Small intestine (tissue), 7 donors: ENCODE measurements at regions not wholly inside any gene's neighbourhood (a gene's known extent, or its start where the extent isn't known, plus 50 kb on each side); places are given as distances from the start of the nearest gene placed in this dataset.
"Not testable (repeated sequence)": the region's sequence is repeated elsewhere in the genome, so short reads cannot be mapped to it uniquely, and the experiment has no call there.

Source experiments
- DNase-seq, 2 donors: peaks; one replicate each; pipeline versions ENCODE4 v3.0.0 to v3.0.0-alpha.2; 2013
- FAIRE-seq: peaks from 2 replicates; lab custom pipeline; 2012; peaks lifted over from hg19 to GRCh38; lab: Jason Lieb, UNC
- H3K27ac ChIP-seq, 3 donors: one replicate each; pipeline ENCODE4 v1.5.1; 2013; ENCODE audit warnings: low read length in 2 of 3, mild to moderate bottlenecking in 2 of 3, control low read depth in 1 of 3, inconsistent platforms in 1 of 3, low read depth in 1 of 3, moderate library complexity in 1 of 3
- H3K27me3 ChIP-seq, 3 donors: one replicate each; pipeline ENCODE4 v1.6.1; 2013; ENCODE audit warnings: low read length in 3 of 3, inconsistent platforms in 1 of 3; ENCODE audit not compliant: control insufficient read depth in 3 of 3, insufficient read depth in 3 of 3
- H3K36me3 ChIP-seq, 3 donors: one replicate each; pipeline ENCODE4 v1.6.1; 2013; ENCODE audit warnings: low read length in 3 of 3, inconsistent platforms in 1 of 3, low read depth in 1 of 3, mild to moderate bottlenecking in 1 of 3, moderate library complexity in 1 of 3; ENCODE audit not compliant: control insufficient read depth in 3 of 3, insufficient read depth in 2 of 3
- H3K4me1 ChIP-seq, 3 donors: one replicate each; pipeline ENCODE4 v1.6.1; 2013; ENCODE audit warnings: low read length in 2 of 3, inconsistent platforms in 1 of 3, low read depth in 1 of 3, mild to moderate bottlenecking in 1 of 3, moderate library complexity in 1 of 3; ENCODE audit not compliant: control insufficient read depth in 3 of 3, insufficient read depth in 2 of 3
- H3K4me3 ChIP-seq, 3 donors: one replicate each; pipeline ENCODE4 v1.5.1; 2013; ENCODE audit warnings: low read length in 3 of 3, control low read depth in 1 of 3, inconsistent platforms in 1 of 3, low read depth in 1 of 3, mild to moderate bottlenecking in 1 of 3, moderate library complexity in 1 of 3
- H3K9me3 ChIP-seq, 2 donors: one replicate each; pipeline ENCODE4 v1.6.1; 2013; ENCODE audit warnings: low read depth in 1 of 2, low read length in 1 of 2; ENCODE audit not compliant: control insufficient read depth in 2 of 2, insufficient read depth in 1 of 2
- WGBS, 3 donors: extraction: QIAGEN DNeasy Blood & Tissue Kit; methylation state at CpG; one replicate each; pipeline ENCODE4 v1.1.7; 2013; 5-methylcytosine and 5-hydroxymethylcytosine counted together
- donor health status: healthy with polysubstance abuse.
- donor health status: control.
- donor health status: control.
- donor health status: Bipolar disorder and iron deficiency.
- donor health status: healthy.

DNA sequence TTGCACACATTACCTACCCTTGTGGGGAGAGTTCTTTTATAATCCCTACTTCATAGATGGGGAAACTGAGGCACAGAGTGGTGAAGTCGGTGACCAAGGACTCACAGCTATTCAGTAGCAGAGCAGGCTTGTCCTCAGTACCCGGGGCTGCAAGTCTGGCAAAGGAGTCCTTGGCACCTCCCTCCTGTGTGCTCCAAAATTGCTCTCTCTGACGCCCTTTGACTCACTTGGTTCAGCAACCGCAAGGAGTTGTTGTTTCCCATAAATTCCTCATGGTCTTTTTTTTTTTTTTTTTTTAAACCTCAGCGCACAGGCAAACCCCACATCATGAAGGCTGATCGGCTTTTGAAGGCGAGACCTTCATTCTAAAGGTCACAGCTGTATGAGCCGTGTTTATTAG, 143.2 kb downstream of the CEBPB start:
- WGBS, 3 donors = 10 to 45% (median 40%) methylated on average over 8 of the region's 8 CpGs
- Histone ChIP-seq H3K9me3 (no peaks in the 10 kb centered on the region), H3K4me3 (no peak overlapping the region), H3K27ac (peak overlapping the region in 1 of 3 donors; percentile 48), H3K27me3 (no peaks in the 10 kb centered on the region), H3K36me3 (no peaks in the 10 kb centered on the region), H3K4me1 (peaks cover 0 to 31% (median 0%) of the 10 kb centered on the region in 3 donors)
- DNase-seq (peak in 1 of 2 donors; percentile 46), FAIRE-seq (no peak)

DNA sequence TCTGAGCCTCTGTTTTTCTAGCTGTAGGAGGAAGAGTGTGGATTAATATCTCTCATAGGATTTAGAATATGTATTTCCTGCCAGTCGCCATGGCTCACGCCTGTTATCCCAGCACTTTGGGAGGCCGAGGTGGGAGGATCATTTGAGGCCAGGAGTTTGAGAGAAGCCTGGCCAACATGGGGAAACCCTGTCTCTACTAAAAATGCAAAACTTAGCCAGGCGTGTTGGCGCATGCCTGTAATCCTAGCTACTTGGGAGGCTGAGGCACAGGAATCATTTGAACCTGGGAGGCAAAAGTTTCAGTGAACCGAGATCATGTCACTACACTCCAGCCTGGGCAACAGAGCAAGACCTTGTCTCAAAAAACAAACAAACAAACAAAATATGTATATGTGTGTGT, 143.9 kb downstream of the CEBPB start:
- WGBS, 3 donors = 76 to 82% (median 80%) methylated on average over 6 of the region's 6 CpGs
- Histone ChIP-seq H3K27ac (peak overlapping the region in 1 of 3 donors; percentile 32), H3K4me1 (peaks cover 0 to 35% (median 0%) of the 10 kb centered on the region in 3 donors)
- not testable (repeated sequence) for H3K9me3 ChIP-seq, H3K36me3 ChIP-seq, H3K4me3 ChIP-seq, DNase-seq, FAIRE-seq, H3K27me3 ChIP-seq

DNA sequence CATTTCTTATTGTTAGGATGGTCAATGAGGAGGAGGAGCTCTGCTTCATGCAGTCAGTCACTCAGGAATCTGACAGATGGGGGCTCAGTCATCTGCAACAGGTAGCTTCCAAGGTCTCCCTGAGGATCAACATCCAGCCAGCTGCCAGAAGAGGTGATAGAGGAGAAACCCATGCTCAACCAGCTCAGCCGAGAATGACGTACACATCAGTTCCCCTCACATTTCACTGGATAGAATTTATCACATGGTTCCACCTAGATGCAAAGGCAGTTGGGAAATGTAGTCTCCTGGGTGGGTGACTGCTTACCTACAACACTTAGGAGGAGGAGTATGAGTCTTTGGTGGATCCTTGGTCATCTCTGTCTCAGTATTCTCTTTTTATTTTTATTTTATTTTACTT, 144.5 kb downstream of the CEBPB start:
- Histone ChIP-seq H3K4me1 (peaks cover 0 to 35% (median 0%) of the 10 kb centered on the region in 3 donors), H3K4me3 (no peak overlapping the region), H3K9me3 (no peaks in the 10 kb centered on the region), H3K36me3 (no peaks in the 10 kb centered on the region), H3K27me3 (no peaks in the 10 kb centered on the region), H3K27ac (no peak overlapping the region)
- no peak for FAIRE-seq
- 8 to 20% (median 17%) methylated on average over 2 of the region's 2 CpGs for WGBS, 3 donors
- peak; percentile 71 to 80 for DNase-seq

DNA sequence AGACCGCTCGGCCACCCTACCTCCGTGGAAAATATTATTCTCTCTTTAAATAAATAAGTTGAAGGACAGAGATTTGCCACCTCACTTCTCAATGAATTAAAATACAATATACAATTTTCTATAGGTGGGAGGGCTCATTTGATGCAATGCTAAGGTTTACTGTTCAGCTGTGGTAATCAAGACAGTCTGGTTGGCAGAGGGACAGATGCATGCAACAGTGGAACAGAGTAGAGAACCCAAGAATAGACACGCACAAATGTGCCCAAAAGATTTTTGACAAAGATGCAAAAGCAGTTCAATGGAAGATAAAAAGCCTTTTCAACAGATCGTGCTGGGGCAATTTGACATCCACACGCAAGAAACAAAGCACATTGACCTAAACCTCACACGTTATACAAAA, 145.2 kb downstream of the CEBPB start:
- FAIRE-seq (no peak), DNase-seq (no peak)
- no peak overlapping the region for H3K4me3 ChIP-seq
- no peaks in the 10 kb centered on the region for H3K27me3 ChIP-seq
- no peaks in the 10 kb centered on the region for H3K9me3 ChIP-seq
- WGBS, 3 donors = 89 to 92% (median 92%) methylated on average over 7 of the region's 7 CpGs
- no peaks in the 10 kb centered on the region for H3K36me3 ChIP-seq
- no peak overlapping the region for H3K27ac ChIP-seq
- peaks cover 0 to 32% (median 0%) of the 10 kb centered on the region in 3 donors for H3K4me1 ChIP-seq

DNA sequence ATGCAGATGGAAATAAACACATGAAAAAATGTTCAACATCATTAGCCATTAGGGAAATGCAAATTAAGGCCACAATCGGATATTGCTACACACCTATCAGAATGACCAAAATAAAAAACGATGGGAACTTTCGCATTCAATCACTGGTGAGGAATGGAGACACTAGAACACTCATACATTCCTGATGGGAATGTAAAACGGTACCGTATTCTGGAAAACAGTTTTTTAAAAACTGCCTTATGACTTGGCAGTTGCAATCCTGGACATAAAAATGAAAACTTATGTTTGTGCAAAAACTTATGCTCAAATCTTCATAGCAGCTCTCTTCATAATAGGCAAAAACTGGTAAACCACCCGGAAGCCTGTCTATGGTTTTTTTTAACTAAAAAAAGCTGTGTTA, 146.0 kb downstream of the CEBPB start:
- no peak for FAIRE-seq

DNA sequence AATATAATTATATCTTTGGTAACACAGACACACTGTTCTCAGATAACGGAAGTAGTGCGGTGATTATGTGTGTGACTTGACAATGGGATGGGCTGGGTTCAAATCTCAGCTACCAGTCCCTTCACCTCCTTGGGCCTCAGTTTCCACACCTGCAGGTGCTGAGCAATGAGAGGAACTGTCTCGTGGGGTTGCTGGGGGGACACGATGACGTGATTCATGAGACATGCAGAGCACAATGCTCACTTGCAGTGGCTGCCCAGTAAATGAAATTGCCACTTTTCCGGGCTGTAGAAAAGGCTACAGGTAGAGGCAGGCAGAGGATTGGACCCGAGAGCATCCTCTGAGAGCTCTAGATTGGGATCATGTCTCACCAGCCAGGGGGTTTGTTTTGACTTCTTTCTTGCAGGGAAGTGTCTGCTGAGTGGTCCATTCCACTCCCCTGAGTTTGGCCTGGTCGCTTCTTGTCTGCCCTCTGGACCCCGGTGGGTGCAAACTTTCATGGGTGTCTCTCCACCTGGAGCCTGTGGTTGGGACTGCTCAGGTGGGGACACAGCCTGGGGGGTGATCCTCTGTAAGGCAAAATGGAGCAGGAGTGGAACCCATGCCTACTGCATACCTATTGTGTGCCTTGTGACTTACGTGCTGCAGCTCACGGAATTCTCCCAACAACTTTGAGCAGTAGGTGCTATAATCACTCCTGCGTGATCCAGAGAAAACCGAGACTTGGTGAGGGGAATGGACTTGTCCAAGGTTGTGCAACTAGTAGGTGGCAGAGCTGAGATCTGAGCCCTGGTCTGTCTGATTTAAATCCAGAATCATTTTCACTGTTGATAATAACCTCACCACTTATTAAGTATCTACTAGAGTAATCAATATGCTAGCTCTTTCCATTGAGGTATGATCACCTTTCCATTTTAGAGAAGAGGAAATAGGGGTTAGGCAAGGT, 147.2 kb downstream of the CEBPB start:
- no peaks in the 10 kb centered on the region for H3K27me3 ChIP-seq
- no peaks in the 10 kb centered on the region for H3K9me3 ChIP-seq
- DNase-seq (no peak), FAIRE-seq (no peak)
- H3K4me1 ChIP-seq = peaks cover 0 to 30% (median 0%) of the 10 kb centered on the region in 3 donors
- no peak overlapping the region for H3K4me3 ChIP-seq
- peak overlapping the region in 1 of 3 donors; percentile 47 for H3K27ac ChIP-seq
- no peaks in the 10 kb centered on the region for H3K36me3 ChIP-seq
- WGBS, 3 donors = 94 to 95% (median 95%) methylated on average over 13 of the region's 13 CpGs

More for the DNA sequence above, 146.0 kb downstream of the CEBPB start:
- Histone ChIP-seq H3K27ac (no peak overlapping the region), H3K4me1 (peaks cover 0 to 32% (median 0%) of the 10 kb centered on the region in 3 donors), H3K27me3 (no peaks in the 10 kb centered on the region), H3K36me3 (no peaks in the 10 kb centered on the region), H3K4me3 (no peak overlapping the region), H3K9me3 (no peaks in the 10 kb centered on the region)
- no peak for DNase-seq
- 79 to 87% (median 86%) methylated on average over 6 of the region's 6 CpGs for WGBS, 3 donors

DNA sequence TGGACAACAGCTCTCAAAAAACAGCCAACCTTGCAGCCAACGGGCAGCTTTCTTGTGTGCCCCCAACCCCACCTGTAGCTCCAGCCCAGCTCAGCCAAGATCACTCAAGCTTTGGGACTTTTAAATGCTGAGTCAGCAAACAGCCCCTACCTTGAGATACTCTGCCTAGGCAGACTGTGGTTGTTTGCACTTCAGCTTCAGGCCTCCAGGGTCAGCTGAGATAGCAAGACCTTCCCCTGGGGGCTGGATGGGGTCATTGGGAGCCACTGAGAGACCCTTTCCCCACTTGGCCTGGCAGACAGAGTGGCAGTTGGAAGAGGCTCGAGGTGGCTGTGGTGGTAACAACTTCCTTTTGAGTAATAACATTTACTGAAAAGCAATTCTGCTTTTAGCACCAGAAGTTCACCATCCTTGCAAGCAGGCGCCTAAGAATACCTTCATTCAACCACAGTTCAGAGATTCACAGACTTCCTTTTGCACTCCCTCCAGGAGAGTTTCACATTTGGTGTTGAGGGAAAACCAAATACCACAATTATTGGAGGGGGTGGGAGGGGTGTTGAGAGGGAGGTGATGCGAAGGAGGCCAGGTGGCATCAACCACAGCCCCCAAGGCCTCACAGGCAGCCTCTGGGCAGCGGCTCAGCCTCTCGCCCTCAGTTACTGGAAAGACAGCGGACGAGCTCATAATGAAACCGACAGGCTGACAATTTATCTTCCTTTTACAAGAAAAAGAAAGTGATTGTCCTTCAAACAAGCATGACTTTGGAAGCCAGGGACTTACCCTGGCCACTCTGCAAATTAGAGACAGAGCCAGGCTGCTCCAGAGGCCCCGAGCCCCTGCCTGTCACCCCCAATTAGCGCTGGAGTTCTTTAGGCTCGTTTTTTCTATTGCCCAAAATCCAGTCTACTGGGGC, 148.1 kb downstream of the CEBPB start:
- Histone ChIP-seq H3K4me3 (no peak overlapping the region), H3K36me3 (no peaks in the 10 kb centered on the region), H3K27me3 (no peaks in the 10 kb centered on the region), H3K4me1 (peaks cover 0 to 21% (median 0%) of the 10 kb centered on the region in 3 donors), H3K27ac (peak overlapping the region in 2 of 3 donors; percentile 25 to 47), H3K9me3 (no peaks in the 10 kb centered on the region)
- FAIRE-seq = no peak
- peak in 1 of 2 donors; percentile 41 for DNase-seq
- 30 to 62% (median 37%) methylated on average over 12 of the region's 12 CpGs for WGBS, 3 donors

DNA sequence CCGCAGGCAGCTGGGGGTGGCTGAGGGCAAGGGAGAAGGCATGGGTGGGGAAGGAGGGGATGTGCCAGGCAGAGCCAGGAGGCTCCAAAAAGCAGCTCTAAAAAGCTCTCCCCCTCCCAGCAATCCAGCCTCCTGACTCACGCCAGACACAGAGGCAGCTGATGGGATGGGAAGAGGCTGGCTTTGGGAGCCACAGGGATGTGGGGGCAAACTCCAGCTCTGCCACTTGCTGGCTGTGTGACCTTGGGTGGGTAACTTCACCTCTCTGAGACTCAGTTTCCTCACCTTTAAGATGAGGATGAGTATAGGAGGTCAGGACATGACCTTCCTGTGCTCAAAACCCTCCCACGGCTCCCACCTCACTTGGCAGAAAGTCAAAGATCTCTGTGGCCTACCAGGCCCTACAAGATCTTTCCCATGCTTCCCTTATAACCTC, 148.9 kb downstream of the CEBPB start:
- FAIRE-seq = no peak
- Histone ChIP-seq H3K4me1 (peaks cover 0 to 15% (median 0%) of the 10 kb centered on the region in 3 donors), H3K9me3 (no peaks in the 10 kb centered on the region), H3K4me3 (no peak overlapping the region), H3K27ac (peak overlapping the region in 1 of 3 donors; percentile 47), H3K27me3 (no peaks in the 10 kb centered on the region), H3K36me3 (no peaks in the 10 kb centered on the region)
- DNase-seq = no peak
- 43 to 65% (median 65%) methylated on average over 3 of the region's 3 CpGs for WGBS, 3 donors
